ENCODE measurements at regions not wholly inside any gene's neighbourhood (a gene's known extent, or its start where the extent isn't known, plus 50 kb on each side); places are given as distances from the start of the nearest gene placed in this dataset.
"Not testable (repeated sequence)": the region's sequence is repeated elsewhere in the genome, so short reads cannot be mapped to it uniquely, and the experiment has no call there.

DNA sequence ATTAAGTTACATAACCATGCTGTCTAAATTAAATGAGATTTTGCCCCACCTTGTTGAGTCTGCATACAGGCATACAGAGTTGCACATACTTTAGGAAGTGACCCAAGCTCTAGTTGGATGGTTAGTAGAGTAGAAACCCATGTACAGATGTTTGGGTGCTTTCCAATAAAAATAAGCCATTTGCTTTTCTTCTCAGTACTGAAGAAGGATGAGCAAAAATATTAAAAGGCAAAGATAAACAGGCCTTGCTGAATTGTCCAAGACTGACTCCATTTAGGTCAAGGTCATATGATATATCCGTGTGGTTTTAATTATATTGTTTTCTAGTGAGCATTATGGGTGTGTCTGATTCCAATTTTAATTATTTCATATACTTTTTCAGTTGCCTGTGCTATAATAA, 589.4 kb downstream of the RFPL4B start:
- Histone ChIP-seq H3K4me3 (ENCODE audit: low read depth, low read length) (no peak overlapping the region), H3K4me1 (ENCODE audit: insufficient read depth) (no peaks in the 10 kb centered on the region), H3K36me3 (ENCODE audit: insufficient read depth) (no peaks in the 10 kb centered on the region), H3K27ac (ENCODE audit: low read depth) (no peak overlapping the region)
- no peak for DNase-seq (ENCODE audit: extremely low spot score)
- 12% methylated on average over 1 of the region's 1 CpG for WGBS

DNA sequence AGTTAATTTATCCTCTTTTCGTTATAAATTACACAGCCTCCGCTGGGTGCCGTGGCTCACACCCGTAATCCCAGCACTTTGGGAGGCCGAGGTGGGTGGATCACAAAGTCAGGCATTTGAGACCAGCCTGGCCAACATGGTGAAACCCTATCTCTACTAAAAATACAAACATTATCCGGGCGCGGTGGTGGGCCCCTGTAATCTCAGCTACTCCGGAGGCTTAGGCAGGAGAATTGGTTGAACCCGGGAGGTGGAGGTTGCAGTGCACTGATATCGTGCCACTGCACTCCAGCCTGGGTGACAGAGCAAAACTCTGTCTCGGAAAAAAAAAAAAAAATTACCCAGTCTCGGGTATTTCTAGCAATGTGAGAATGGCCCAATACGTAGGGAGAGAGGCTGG, 590.6 kb downstream of the RFPL4B start:
- 97% methylated on average over 14 of the region's 14 CpGs for WGBS
- H3K36me3 ChIP-seq (ENCODE audit: insufficient read depth) = not testable (repeated sequence)

DNA sequence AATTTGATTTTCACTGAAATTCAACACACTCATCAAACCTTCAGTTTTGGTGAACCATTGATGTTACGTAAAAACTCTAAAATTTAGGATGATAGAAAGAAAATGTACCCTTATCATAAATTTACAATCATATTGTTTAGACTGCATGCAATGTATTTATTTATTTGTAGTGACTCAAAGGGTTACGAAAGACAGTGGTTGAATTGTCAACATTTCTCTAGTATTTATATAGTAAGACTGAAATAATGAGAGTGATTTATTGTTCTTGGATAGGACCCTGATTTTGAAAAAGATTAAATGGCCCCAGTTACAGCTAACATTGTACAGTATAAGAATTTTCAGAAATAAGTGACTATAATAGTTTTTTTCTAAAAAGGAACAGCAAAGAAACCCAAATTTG, 591.5 kb downstream of the RFPL4B start:
- no peak overlapping the region for H3K27ac ChIP-seq (ENCODE audit: low read depth)
- WGBS = 85% methylated on average over 2 of the region's 2 CpGs
- no peak for DNase-seq (ENCODE audit: extremely low spot score)
- no peaks in the 10 kb centered on the region for H3K4me1 ChIP-seq (ENCODE audit: insufficient read depth)
- no peak overlapping the region for H3K4me3 ChIP-seq (ENCODE audit: low read depth, low read length)
- no peaks in the 10 kb centered on the region for H3K36me3 ChIP-seq (ENCODE audit: insufficient read depth)

More for the DNA sequence above, 590.6 kb downstream of the RFPL4B start:
- not testable (repeated sequence) for DNase-seq (ENCODE audit: extremely low spot score); H3K4me1 ChIP-seq (ENCODE audit: insufficient read depth); H3K4me3 ChIP-seq (ENCODE audit: low read depth, low read length); H3K27ac ChIP-seq (ENCODE audit: low read depth)

DNA sequence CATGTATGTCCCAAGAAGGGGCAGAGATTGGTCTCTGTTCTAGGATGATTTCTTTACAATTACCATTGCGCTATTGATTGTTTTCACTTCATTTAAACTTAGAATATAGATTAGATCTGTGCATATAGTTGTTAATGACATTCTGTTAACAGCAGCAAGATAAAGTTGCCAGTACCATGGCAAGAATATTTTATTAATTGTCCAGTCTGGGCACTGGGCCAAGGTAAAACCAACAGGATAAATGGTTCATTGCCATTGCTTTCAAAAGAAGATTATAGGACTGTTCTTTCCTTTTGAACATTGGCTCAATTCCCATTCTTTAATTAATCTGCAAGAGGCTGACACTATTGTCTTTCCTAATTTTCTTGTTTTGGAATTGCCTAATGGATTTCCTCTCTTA, 592.4 kb downstream of the RFPL4B start:
- Histone ChIP-seq H3K4me3 (ENCODE audit: low read depth, low read length) (no peak overlapping the region), H3K36me3 (ENCODE audit: insufficient read depth) (no peaks in the 10 kb centered on the region), H3K27ac (ENCODE audit: low read depth) (no peak overlapping the region), H3K4me1 (ENCODE audit: insufficient read depth) (no peaks in the 10 kb centered on the region)
- WGBS = 83% methylated on average over 1 of the region's 1 CpG
- no peak for DNase-seq (ENCODE audit: extremely low spot score)

DNA sequence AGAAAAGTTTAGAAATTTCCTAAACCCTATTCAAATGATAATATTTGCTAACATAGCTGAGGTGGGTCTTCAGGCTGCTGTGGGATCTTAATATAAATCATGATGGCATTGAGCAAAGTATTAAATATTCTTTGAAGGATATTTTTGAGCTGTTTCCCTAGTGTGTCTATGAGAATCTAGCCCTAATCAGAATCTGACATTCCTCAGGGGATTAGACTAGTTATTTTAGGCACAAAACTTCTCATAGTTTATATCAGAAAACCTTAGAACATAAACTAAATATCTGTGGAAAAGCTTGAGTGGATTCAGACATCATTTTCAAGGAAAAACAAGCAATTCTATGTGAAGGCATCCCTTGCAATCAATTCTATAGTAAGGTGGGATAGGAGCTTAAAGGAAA, 594.5 kb downstream of the RFPL4B start:
- no peaks in the 10 kb centered on the region for H3K36me3 ChIP-seq (ENCODE audit: insufficient read depth)
- H3K27ac ChIP-seq (ENCODE audit: low read depth) = no peak overlapping the region
- H3K4me3 ChIP-seq (ENCODE audit: low read depth, low read length) = no peak overlapping the region
- DNase-seq (ENCODE audit: extremely low spot score) = no peak
- no peaks in the 10 kb centered on the region for H3K4me1 ChIP-seq (ENCODE audit: insufficient read depth)

DNA sequence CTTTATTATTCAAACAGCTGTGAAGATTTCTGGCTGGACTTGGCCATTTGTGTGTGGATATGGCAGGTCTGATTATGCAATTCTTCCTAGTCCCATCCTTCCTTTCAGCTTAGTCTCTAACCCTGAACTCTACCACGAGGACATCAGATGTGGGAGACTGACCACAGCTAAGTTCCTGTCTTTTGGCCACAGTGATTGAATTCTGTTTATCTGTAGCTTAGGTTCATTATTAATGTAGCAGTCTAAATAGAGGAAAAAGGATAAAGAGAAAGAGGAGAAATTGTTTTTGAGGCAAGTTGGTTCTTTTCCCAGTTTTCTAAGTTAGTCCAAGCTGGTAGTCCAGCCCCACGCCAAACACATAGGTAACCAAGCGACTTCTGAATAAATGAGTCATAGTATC, 598.9 kb downstream of the RFPL4B start:
- no peak overlapping the region for H3K27ac ChIP-seq (ENCODE audit: low read depth)
- H3K4me1 ChIP-seq (ENCODE audit: insufficient read depth) = no peaks in the 10 kb centered on the region
- H3K36me3 ChIP-seq (ENCODE audit: insufficient read depth) = no peaks in the 10 kb centered on the region
- 54% methylated on average over 3 of the region's 3 CpGs for WGBS
- H3K4me3 ChIP-seq (ENCODE audit: low read depth, low read length) = no peak overlapping the region
- no peak for DNase-seq (ENCODE audit: extremely low spot score)

DNA sequence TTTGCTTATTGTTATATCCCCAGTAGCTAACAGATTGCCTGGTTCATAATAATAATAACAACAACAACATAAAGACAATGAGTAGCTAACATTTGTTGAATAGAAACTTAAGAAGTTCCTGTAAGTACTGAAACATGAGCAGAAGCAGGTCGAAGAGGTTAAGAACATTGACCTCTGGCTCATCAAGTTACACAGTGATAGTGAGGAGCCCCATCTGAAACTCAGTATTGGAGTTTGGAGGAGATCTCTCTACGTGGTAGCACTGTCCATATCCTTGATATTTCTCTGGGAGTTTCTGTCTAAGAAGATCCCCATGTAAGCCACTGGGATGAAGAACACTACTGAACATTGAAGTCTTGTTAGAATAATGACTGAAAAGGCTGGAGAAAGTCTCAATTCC, 600.4 kb downstream of the RFPL4B start:
- Histone ChIP-seq H3K4me1 (ENCODE audit: insufficient read depth) (no peaks in the 10 kb centered on the region), H3K36me3 (ENCODE audit: insufficient read depth) (no peaks in the 10 kb centered on the region), H3K27ac (ENCODE audit: low read depth) (no peak overlapping the region), H3K4me3 (ENCODE audit: low read depth, low read length) (no peak overlapping the region)
- 78% methylated on average over 2 of the region's 2 CpGs for WGBS
- DNase-seq (ENCODE audit: extremely low spot score) = no peak

DNA sequence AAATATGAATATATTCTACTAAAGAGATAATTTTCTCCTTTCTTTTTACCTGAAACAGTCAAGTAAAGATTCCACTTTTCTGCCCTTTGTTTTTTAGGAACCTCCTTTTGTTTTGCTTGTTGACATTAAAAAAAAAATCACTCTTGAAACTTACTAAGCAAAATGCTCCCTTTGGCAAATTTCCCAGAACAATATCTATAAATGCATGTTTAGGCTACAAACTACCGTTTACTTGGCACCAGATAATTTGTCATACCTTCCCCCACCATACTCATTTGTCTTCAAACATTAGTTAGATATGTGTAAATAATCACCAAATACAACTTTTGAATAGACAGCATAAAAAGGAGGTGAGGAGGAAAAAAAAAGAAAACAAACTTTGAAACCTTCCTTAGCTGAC, 604.7 kb downstream of the RFPL4B start:
- Histone ChIP-seq H3K4me3 (ENCODE audit: low read depth, low read length) (no peak overlapping the region), H3K27ac (ENCODE audit: low read depth) (no peak overlapping the region), H3K36me3 (ENCODE audit: insufficient read depth) (no peaks in the 10 kb centered on the region), H3K4me1 (ENCODE audit: insufficient read depth) (no peaks in the 10 kb centered on the region)
- no peak for DNase-seq (ENCODE audit: extremely low spot score)
- 48% methylated on average over 1 of the region's 1 CpG for WGBS

DNA sequence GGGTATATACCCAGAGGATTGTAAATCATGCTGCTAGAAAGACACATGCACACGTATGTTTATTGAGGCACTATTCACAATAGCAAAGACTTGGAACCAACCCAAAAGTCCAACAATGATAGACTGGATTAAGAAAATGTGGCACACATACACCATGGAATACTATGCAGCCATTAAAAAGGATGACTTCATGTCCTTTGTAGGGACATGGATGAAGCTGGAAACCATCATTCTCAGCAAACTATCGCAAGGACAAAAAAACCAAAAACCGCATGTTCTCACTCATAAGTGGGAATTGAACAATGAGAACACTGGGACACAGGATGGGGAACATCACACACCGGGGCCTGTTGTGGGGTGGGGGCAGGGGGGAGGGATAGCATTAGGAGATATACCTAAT, 608.6 kb downstream of the RFPL4B start:
- not testable (repeated sequence) for H3K4me1 ChIP-seq (ENCODE audit: insufficient read depth); DNase-seq (ENCODE audit: extremely low spot score); H3K36me3 ChIP-seq (ENCODE audit: insufficient read depth); H3K4me3 ChIP-seq (ENCODE audit: low read depth, low read length); H3K27ac ChIP-seq (ENCODE audit: low read depth)
- 98% methylated on average over 3 of the region's 4 CpGs for WGBS

DNA sequence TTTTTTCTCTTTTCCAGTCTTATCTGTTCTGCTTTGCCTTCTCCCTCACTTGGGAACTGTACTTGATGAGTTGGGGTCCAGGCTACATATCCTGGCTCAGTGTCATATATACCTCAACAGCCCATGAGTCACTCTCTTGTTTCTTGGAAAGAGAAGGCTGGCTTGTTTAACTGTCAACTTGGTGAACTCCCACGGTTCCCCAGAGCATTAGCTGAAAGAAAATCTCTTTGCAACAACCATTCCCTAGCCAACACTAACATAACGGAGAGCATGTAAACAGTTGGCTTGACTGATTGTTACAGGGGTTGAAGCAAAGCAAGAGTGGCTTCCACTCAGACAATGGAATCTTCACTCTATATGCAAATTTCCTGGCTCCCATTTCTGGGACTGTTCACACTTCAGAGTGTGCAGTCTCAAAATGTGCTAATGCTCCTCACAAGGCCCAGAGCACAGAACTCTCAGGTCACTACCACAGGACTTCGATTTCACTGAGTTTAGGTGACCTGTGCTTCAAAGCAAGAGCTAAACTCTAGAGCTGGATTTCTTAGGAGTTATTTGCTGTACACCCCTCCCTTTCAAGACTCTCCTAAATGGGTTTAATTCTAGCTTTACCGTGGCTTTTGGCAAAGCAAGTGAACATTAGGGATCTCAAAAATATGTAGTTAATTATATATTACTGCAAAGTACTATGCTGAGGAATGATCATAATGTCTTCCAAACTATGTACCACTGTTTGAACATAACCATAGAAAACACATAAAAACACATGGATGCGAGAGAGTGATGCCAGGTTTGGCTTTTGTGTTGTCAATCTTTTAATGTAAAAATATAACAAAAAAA, 609.8 kb downstream of the RFPL4B start:
- Histone ChIP-seq H3K27ac (ENCODE audit: low read depth) (no peak overlapping the region), H3K4me1 (ENCODE audit: insufficient read depth) (no peaks in the 10 kb centered on the region), H3K36me3 (ENCODE audit: insufficient read depth) (no peaks in the 10 kb centered on the region), H3K4me3 (ENCODE audit: low read depth, low read length) (no peak overlapping the region)
- DNase-seq (ENCODE audit: extremely low spot score) = peak; percentile 82
- WGBS = 29% methylated on average over 5 of the region's 5 CpGs

DNA sequence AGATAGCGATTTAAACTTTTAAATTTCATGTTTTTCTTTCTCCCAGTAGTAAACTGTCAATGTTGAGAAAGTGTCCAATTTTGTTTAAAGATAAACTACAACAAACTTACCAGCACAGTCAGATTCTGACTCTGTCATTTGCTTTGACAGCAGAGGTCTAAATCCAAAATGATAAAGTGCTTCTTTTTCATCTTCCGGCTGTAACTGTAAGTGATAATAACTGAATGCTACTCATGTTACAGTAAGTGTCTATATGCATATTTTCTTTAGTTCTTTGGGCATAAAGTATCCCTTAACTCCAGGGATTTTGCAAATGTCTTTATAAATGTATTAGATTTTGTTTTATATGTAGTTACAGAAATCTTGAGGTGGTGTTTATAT, 610.4 kb downstream of the RFPL4B start:
- no peak overlapping the region for H3K4me3 ChIP-seq (ENCODE audit: low read depth, low read length)
- 85% methylated on average over 2 of the region's 2 CpGs for WGBS
- no peak for DNase-seq (ENCODE audit: extremely low spot score)
- H3K4me1 ChIP-seq (ENCODE audit: insufficient read depth) = no peaks in the 10 kb centered on the region
- H3K36me3 ChIP-seq (ENCODE audit: insufficient read depth) = no peaks in the 10 kb centered on the region
- H3K27ac ChIP-seq (ENCODE audit: low read depth) = no peak overlapping the region

DNA sequence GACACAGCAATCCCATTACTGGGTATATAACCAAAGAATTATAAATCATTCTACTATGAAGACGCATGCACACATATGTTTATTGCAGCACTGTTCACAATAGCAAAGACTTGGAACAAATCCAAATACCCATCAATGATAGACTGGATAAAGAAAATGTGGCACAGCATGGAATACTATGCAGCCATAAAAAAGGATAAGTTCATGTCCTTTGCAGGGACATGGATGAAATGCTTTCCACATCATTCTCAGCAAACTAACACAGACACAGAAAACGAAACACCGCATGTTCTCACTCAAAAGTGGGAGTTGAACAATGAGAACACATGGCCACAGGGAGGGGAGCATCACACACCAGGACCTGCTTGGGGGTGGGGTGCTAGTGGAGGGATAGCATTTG, 613.0 kb downstream of the RFPL4B start:
- WGBS = 99% methylated on average over 3 of the region's 3 CpGs
- not testable (repeated sequence) for H3K36me3 ChIP-seq (ENCODE audit: insufficient read depth); DNase-seq (ENCODE audit: extremely low spot score); H3K4me1 ChIP-seq (ENCODE audit: insufficient read depth); H3K27ac ChIP-seq (ENCODE audit: low read depth); H3K4me3 ChIP-seq (ENCODE audit: low read depth, low read length)

DNA sequence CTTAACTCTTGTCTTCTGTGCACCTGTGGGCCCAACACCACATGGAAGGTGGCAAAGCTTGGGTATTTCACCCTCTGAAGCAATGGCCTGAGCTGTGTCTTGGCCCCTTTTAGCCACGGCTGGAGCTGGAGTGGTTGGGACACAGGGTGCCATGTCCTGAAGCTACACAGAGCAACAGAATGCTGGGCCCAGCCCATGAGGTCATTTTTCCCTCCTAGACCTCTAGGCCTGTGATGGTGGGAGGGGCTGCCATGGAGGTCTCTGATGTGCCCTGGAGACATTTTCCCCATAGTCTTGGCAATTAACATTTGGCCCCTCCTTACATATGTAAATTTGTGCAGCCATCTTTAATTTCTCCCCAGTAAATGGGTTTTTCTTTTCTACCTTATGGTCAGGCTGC, 620.8 kb downstream of the RFPL4B start:
- WGBS = 98% methylated on average over 1 of the region's 1 CpG
- Histone ChIP-seq H3K27ac (ENCODE audit: low read depth) (no peak overlapping the region), H3K4me1 (ENCODE audit: insufficient read depth) (no peaks in the 10 kb centered on the region), H3K36me3 (ENCODE audit: insufficient read depth) (no peaks in the 10 kb centered on the region), H3K4me3 (ENCODE audit: low read depth, low read length) (no peak overlapping the region)
- DNase-seq (ENCODE audit: extremely low spot score) = no peak

DNA sequence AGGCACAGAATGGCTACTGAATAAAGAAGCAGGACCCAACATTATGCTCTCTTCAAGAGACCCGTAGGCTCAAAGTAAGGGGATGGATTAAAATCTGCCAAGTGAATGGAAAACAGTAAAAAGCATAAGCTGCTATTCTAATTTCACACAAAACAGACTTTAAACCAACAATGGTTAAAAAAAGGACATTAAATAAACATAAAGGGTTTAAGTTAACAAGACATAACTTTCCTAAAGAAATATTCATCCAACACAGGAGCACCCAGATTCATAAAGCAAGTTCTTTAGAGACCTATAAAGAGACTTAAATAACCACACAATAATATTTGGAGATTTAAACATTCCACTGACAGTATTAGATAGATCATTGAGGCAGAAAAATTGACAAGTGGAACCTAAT, 624.5 kb downstream of the RFPL4B start:
- 76% methylated on average over 1 of the region's 1 CpG for WGBS
- Histone ChIP-seq H3K4me1 (ENCODE audit: insufficient read depth) (no peaks in the 10 kb centered on the region), H3K4me3 (ENCODE audit: low read depth, low read length) (no peak overlapping the region), H3K27ac (ENCODE audit: low read depth) (no peak overlapping the region), H3K36me3 (ENCODE audit: insufficient read depth) (no peaks in the 10 kb centered on the region)
- DNase-seq (ENCODE audit: extremely low spot score) = no peak

DNA sequence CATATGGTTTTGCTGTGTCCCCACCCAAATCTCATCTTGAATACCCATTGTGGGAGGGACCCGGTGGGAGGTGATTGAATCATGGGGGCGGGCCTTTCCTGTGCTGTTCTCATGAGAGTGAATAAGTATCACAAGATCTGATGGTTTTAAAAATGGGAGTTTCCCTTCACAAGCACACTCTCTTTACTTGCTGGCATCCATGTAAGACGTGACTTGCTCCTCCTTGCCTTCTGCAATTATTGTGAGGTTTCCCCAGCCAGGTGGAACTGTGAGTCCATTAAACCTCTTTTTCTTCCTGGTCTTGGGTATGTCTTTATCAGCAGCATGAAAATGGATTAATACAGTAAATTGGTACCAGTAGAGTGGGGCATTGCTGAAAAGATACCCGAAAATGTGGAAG, 627.8 kb downstream of the RFPL4B start:
- WGBS = 95% methylated on average over 4 of the region's 4 CpGs
- DNase-seq (ENCODE audit: extremely low spot score); H3K36me3 ChIP-seq (ENCODE audit: insufficient read depth); H3K27ac ChIP-seq (ENCODE audit: low read depth); H3K4me3 ChIP-seq (ENCODE audit: low read depth, low read length); H3K4me1 ChIP-seq (ENCODE audit: insufficient read depth): not testable (repeated sequence)
